CD4-positive, alpha-beta memory T cell (primary cell): ENCODE measurements at regions not wholly inside any gene's neighbourhood (a gene's known extent, or its start where the extent isn't known, plus 50 kb on each side); places are given as distances from the start of the nearest gene placed in this dataset.
A peak's percentile ranks its signal among the peaks of the same experiment; 100 is the strongest.

Experiments used
- CTCF ChIA-PET: fragments of 350-600 bp; sonication (Branson Sonifier 250); formaldehyde crosslinking; loops from one replicate; lab custom pipeline; 2021; ENCODE audit warnings: inconsistent platforms; ENCODE audit not compliant: partially characterized antibody; lab: Charles Lee
- POLR2A ChIA-PET: fragments of 350-600 bp; sonication (Branson Sonifier 250); formaldehyde crosslinking; loops from one replicate; lab custom pipeline; 2021; ENCODE audit not compliant: partially characterized antibody; lab: Charles Lee
- DNase-seq, 5 donors: peaks; one replicate each; pipeline versions ENCODE4 v3.0.0 to v3.0.0-alpha.2; 2020 to 2022; ENCODE audit warnings: mixed read lengths in 1 of 5
- H3K27ac ChIP-seq: one replicate; pipeline ENCODE4 v1.7.0; 2013; ENCODE audit warnings: low read depth, low read length
- H3K27me3 ChIP-seq: 2 replicates; pipeline ENCODE4 v1.7.0; 2013; ENCODE audit warnings: mild to moderate bottlenecking, low read length, moderate library complexity; ENCODE audit not compliant: insufficient read depth
- H3K36me3 ChIP-seq: 2 replicates; pipeline ENCODE4 v1.7.0; 2013; ENCODE audit warnings: mild to moderate bottlenecking, low read length, moderate library complexity; ENCODE audit not compliant: insufficient read depth
- H3K4me1 ChIP-seq: 2 replicates; pipeline ENCODE4 v1.7.0; 2013; ENCODE audit warnings: mild to moderate bottlenecking, low read length, moderate library complexity; ENCODE audit not compliant: insufficient read depth
- H3K4me3 ChIP-seq, 2 donors: one replicate each; pipeline ENCODE4 v1.7.0; 2013; ENCODE audit warnings: low read length in 2 of 2, mild to moderate bottlenecking in 1 of 2
- H3K9me3 ChIP-seq, 2 donors: one replicate each; pipeline ENCODE4 v1.7.0; 2013; ENCODE audit warnings: low read length in 2 of 2, control low read depth in 1 of 2; ENCODE audit not compliant: control insufficient read depth in 1 of 2
- H3K27ac Mint-ChIP-seq, 7 donors: one replicate each; pipeline ENCODE4 v1.8.0; 2020 to 2021; ENCODE audit warnings: mixed read lengths in 7 of 7, mild to moderate bottlenecking in 6 of 7, inconsistent platforms in 3 of 7, moderate library complexity in 3 of 7
- H3K27me3 Mint-ChIP-seq, 2 donors: one replicate each; pipeline ENCODE4 v1.8.0; 2020 to 2021; ENCODE audit warnings: mixed read lengths in 2 of 2
- H3K36me3 Mint-ChIP-seq, 2 donors: one replicate each; pipeline ENCODE4 v1.8.0; 2020 to 2021; ENCODE audit warnings: mixed read lengths in 2 of 2, inconsistent platforms in 1 of 2, mild to moderate bottlenecking in 1 of 2
- H3K4me1 Mint-ChIP-seq, 4 donors: one replicate each; pipeline ENCODE4 v1.8.0; 2020 to 2021; ENCODE audit warnings: mixed read lengths in 4 of 4, mild to moderate bottlenecking in 1 of 4
- H3K4me3 Mint-ChIP-seq, 8 donors: one replicate each; pipeline ENCODE4 v1.8.0; 2020 to 2021; ENCODE audit warnings: mixed read lengths in 8 of 8, mild to moderate bottlenecking in 7 of 8, moderate library complexity in 6 of 8, inconsistent platforms in 3 of 8
- H3K9me3 Mint-ChIP-seq, 8 donors: one replicate each; pipeline ENCODE4 v1.8.0; 2020 to 2021; ENCODE audit warnings: mixed read lengths in 8 of 8, mild to moderate bottlenecking in 5 of 8, inconsistent platforms in 3 of 8, moderate library complexity in 1 of 8
- intact Hi-C: fragments of 100-400 bp; cut with micrococcal nuclease; formaldehyde crosslinking; loops from one replicate; pipeline ENCODE4 v1.15.1; 2023

GRCh38 chr3:31355807-31356206, 176.9 kb upstream of the STT3B start:
- Mint-ChIP-seq H3K36me3 (no peaks in the 10 kb centered on the region), H3K4me3 (no peak overlapping the region), H3K9me3 (peaks cover 0 to 6% (median 0%) of the 10 kb centered on the region in 8 donors), H3K27me3 (no peaks in the 10 kb centered on the region), H3K4me1 (peaks cover 20 to 35% (median 25%) of the 10 kb centered on the region in 4 donors), H3K27ac (no peak overlapping the region)
- Histone ChIP-seq H3K9me3 (no peaks in the 10 kb centered on the region), H3K4me1 (peaks cover 22% of the 10 kb centered on the region), H3K4me3 (no peak overlapping the region), H3K36me3 (no peaks in the 10 kb centered on the region), H3K27me3 (no peaks in the 10 kb centered on the region), H3K27ac (no peak overlapping the region)
- CTCF ChIA-PET: no interaction called here
- DNase-seq: no peak
- intact Hi-C loops: no loop called here
- POLR2A ChIA-PET: no interaction called here

GRCh38 chr3:31356941-31357340, 175.8 kb upstream of the STT3B start:
- Histone ChIP-seq H3K4me3 (no peak overlapping the region), H3K36me3 (no peaks in the 10 kb centered on the region), H3K27ac (no peak overlapping the region), H3K9me3 (no peaks in the 10 kb centered on the region), H3K27me3 (no peaks in the 10 kb centered on the region), H3K4me1 (peaks cover 33% of the 10 kb centered on the region)
- DNase-seq: no peak
- Mint-ChIP-seq H3K27me3 (no peaks in the 10 kb centered on the region), H3K4me3 (no peak overlapping the region), H3K4me1 (peaks cover 23 to 42% (median 32%) of the 10 kb centered on the region in 4 donors), H3K27ac (peak overlapping the region in 2 of 7 donors; percentile 8 to 62), H3K9me3 (peaks cover 0 to 6% (median 0%) of the 10 kb centered on the region in 8 donors), H3K36me3 (no peaks in the 10 kb centered on the region)
- ChIA-PET CTCF (interaction anchor here (0.8 to 1.5 kb wide), 2 partner anchors 9 to 21 kb away, joined by 3 to 4 read pairs; no protein-coding TSS in a partner anchor), POLR2A (no interaction called here)
- intact Hi-C loops: no loop called here

GRCh38 chr3:31357451-31357850, 175.3 kb upstream of the STT3B start:
- CTCF ChIA-PET: interaction anchor here (0.8 to 1.5 kb wide), 2 partner anchors 8 to 20 kb away, joined by 3 to 4 read pairs; no protein-coding TSS in a partner anchor
- POLR2A ChIA-PET: no interaction called here
- intact Hi-C loops: no loop called here
- no peak overlapping the region for H3K4me3 ChIP-seq
- no peak for DNase-seq
- no peaks in the 10 kb centered on the region for H3K9me3 ChIP-seq
- no peaks in the 10 kb centered on the region for H3K36me3 ChIP-seq
- Mint-ChIP-seq H3K27me3 (no peaks in the 10 kb centered on the region), H3K36me3 (no peaks in the 10 kb centered on the region), H3K9me3 (peaks cover 0 to 6% (median 0%) of the 10 kb centered on the region in 8 donors), H3K4me1 (peaks cover 21 to 45% (median 34%) of the 10 kb centered on the region in 4 donors), H3K27ac (peak overlapping the region in 2 of 7 donors; percentile 8 to 32), H3K4me3 (peak overlapping the region in 1 of 8 donors; percentile 4)
- H3K27ac ChIP-seq: no peak overlapping the region
- H3K27me3 ChIP-seq: no peaks in the 10 kb centered on the region
- peaks cover 35% of the 10 kb centered on the region for H3K4me1 ChIP-seq

- Mint-ChIP-seq H3K9me3 (peaks cover 0 to 6% (median 0%) of the 10 kb centered on the region in 8 donors), H3K27me3 (no peaks in the 10 kb centered on the region), H3K4me3 (peak overlapping the region in 2 of 8 donors; percentile 16 to 26), H3K27ac (peak overlapping the region in 1 of 7 donors; percentile 22), H3K4me1 (peaks cover 18 to 46% (median 34%) of the 10 kb centered on the region in 4 donors), H3K36me3 (no peaks in the 10 kb centered on the region)
- CTCF ChIA-PET: interaction anchor here (1.5 kb wide), 1 partner anchor 19 kb away, joined by 4 read pairs; no protein-coding TSS in a partner anchor
- DNase-seq: no peak
- Histone ChIP-seq H3K9me3 (no peaks in the 10 kb centered on the region), H3K4me3 (no peak overlapping the region), H3K36me3 (no peaks in the 10 kb centered on the region), H3K4me1 (peaks cover 35% of the 10 kb centered on the region), H3K27me3 (no peaks in the 10 kb centered on the region), H3K27ac (no peak overlapping the region)
- intact Hi-C loops: no loop called here
- POLR2A ChIA-PET: no interaction called here
These were observed 174.2 kb upstream of the STT3B start for GRCh38 chr3:31358473-31359070.

GRCh38 chr3:31361371-31362273, 171.1 kb upstream of the STT3B start:
- Mint-ChIP-seq H3K9me3 (peaks cover 0 to 4% (median 0%) of the 10 kb centered on the region in 8 donors), H3K36me3 (no peaks in the 10 kb centered on the region), H3K4me3 (no peak overlapping the region), H3K27ac (no peak overlapping the region), H3K4me1 (peaks cover 20 to 49% (median 39%) of the 10 kb centered on the region in 4 donors), H3K27me3 (no peaks in the 10 kb centered on the region)
- ChIA-PET POLR2A (no interaction called here), CTCF (interaction anchor here (1.1 kb wide), 1 partner anchor 591 kb away, joined by 3 read pairs; no protein-coding TSS in a partner anchor)
- Histone ChIP-seq H3K36me3 (no peaks in the 10 kb centered on the region), H3K4me1 (peaks cover 35% of the 10 kb centered on the region), H3K27me3 (no peaks in the 10 kb centered on the region), H3K4me3 (no peak overlapping the region), H3K27ac (no peak overlapping the region), H3K9me3 (no peaks in the 10 kb centered on the region)
- no peak for DNase-seq
- intact Hi-C loops: no loop called here

- H3K27me3 ChIP-seq: no peaks in the 10 kb centered on the region
- Mint-ChIP-seq H3K4me1 (peaks cover 5 to 27% (median 19%) of the 10 kb centered on the region in 4 donors), H3K36me3 (no peaks in the 10 kb centered on the region), H3K27me3 (no peaks in the 10 kb centered on the region), H3K27ac (no peak overlapping the region), H3K4me3 (no peak overlapping the region), H3K9me3 (peaks cover 0 to 4% (median 0%) of the 10 kb centered on the region in 8 donors)
- H3K9me3 ChIP-seq: no peaks in the 10 kb centered on the region
- H3K36me3 ChIP-seq: no peaks in the 10 kb centered on the region
- DNase-seq: no peak
- no peak overlapping the region for H3K4me3 ChIP-seq
- H3K27ac ChIP-seq: no peak overlapping the region
- CTCF ChIA-PET: interaction anchor here (0.5 to 1.5 kb wide), 2 partner anchors 9 to 428 kb away, joined by 3 to 4 read pairs; no protein-coding TSS in a partner anchor
- H3K4me1 ChIP-seq: peaks cover 15% of the 10 kb centered on the region
- intact Hi-C loops: no loop called here
- POLR2A ChIA-PET: no interaction called here
These were observed 168.5 kb upstream of the STT3B start for GRCh38 chr3:31364188-31364587.

- no peaks in the 10 kb centered on the region for H3K27me3 Mint-ChIP-seq
- intact Hi-C loops: no loop called here
- POLR2A ChIA-PET: no interaction called here
These were observed 168.0 kb upstream of the STT3B start for GRCh38 chr3:31364711-31365110.

More at GRCh38 chr3:31364711-31365110, 168.0 kb upstream of the STT3B start:
- no peak overlapping the region for H3K4me3 ChIP-seq
- peaks cover 0 to 4% (median 0%) of the 10 kb centered on the region in 8 donors for H3K9me3 Mint-ChIP-seq
- H3K27me3 ChIP-seq: no peaks in the 10 kb centered on the region
- DNase-seq: no peak
- H3K4me1 Mint-ChIP-seq: peaks cover 8 to 27% (median 19%) of the 10 kb centered on the region in 4 donors
- CTCF ChIA-PET: interaction anchor here (1.5 kb wide), 1 partner anchor 9 kb away, joined by 3 read pairs; no protein-coding TSS in a partner anchor
- H3K36me3 ChIP-seq: no peaks in the 10 kb centered on the region
- no peaks in the 10 kb centered on the region for H3K36me3 Mint-ChIP-seq
- H3K4me1 ChIP-seq: peaks cover 13% of the 10 kb centered on the region
- no peaks in the 10 kb centered on the region for H3K9me3 ChIP-seq
- H3K27ac ChIP-seq: no peak overlapping the region
- H3K4me3 Mint-ChIP-seq: no peak overlapping the region
- H3K27ac Mint-ChIP-seq: no peak overlapping the region
